Keratinocyte (primary cell): ENCODE measurements at regions not wholly inside any gene's neighbourhood (a gene's known extent, or its start where the extent isn't known, plus 50 kb on each side); places are given as distances from the start of the nearest gene placed in this dataset.

ENCODE experiments used
- DNase-seq: peaks from one replicate; pipeline ENCODE4 v3.0.0-alpha.2; 2011; ENCODE audit warnings: low read depth, missing footprints, low spot score
- FAIRE-seq: peaks from 2 replicates; lab custom pipeline; 2011; peaks lifted over from hg19 to GRCh38; lab: Jason Lieb, UNC
- H2AFZ ChIP-seq: 2 replicates; pipeline ENCODE4 v1.6.0; 2012; ENCODE audit warnings: low read length, control low read depth, inconsistent platforms; ENCODE audit not compliant: control insufficient read depth
- H3K27ac ChIP-seq: 2 replicates; pipeline ENCODE4 v1.5.1; 2011; ENCODE audit warnings: low read length; ENCODE audit not compliant: control insufficient read depth, insufficient read depth
- H3K27me3 ChIP-seq: 3 replicates; pipeline ENCODE4 v1.6.0; 2011; ENCODE audit warnings: low read length; ENCODE audit not compliant: control insufficient read depth, insufficient read depth; ENCODE audit errors: extremely low read depth
- H3K36me3 ChIP-seq, 2 experiments: 2 replicates in 1 of 2; 3 replicates in 1 of 2; pipeline ENCODE4 v1.5.1; 2011; ENCODE audit warnings: low read length in 2 of 2, mild to moderate bottlenecking in 1 of 2; ENCODE audit not compliant: control insufficient read depth in 2 of 2, insufficient read depth in 2 of 2; ENCODE audit errors: extremely low read depth in 1 of 2
- H3K4me1 ChIP-seq: 3 replicates; pipeline ENCODE4 v1.5.1; 2011; ENCODE audit warnings: low read length; ENCODE audit not compliant: control insufficient read depth, insufficient read depth; ENCODE audit errors: extremely low read depth
- H3K4me2 ChIP-seq: 3 replicates; pipeline ENCODE4 v1.6.0; 2011; ENCODE audit warnings: low read depth, low read length; ENCODE audit not compliant: control insufficient read depth, insufficient read depth; ENCODE audit errors: extremely low read depth
- H3K4me3 ChIP-seq, 3 experiments: fragments of 200-600 bp in 1 of 3; sonication (generic) in 1 of 3; 2 replicates in 2 of 3; 3 replicates in 1 of 3; pipeline ENCODE4 v1.5.1; 2011 to 2016; ENCODE audit warnings: low read length in 3 of 3, mild to moderate bottlenecking in 3 of 3, control low read depth in 2 of 3, inconsistent platforms in 1 of 3, low read depth in 1 of 3, mixed read lengths in 1 of 3, mixed run types in 1 of 3, moderate library complexity in 1 of 3; ENCODE audit not compliant: control insufficient read depth in 2 of 3, insufficient read depth in 2 of 3; ENCODE audit errors: extremely low read depth in 1 of 3
- H3K79me2 ChIP-seq: 2 replicates; pipeline ENCODE4 v1.6.0; 2012; ENCODE audit warnings: low read length; ENCODE audit not compliant: control insufficient read depth, insufficient read depth
- H3K9ac ChIP-seq: 3 replicates; pipeline ENCODE4 v1.6.0; 2011; ENCODE audit warnings: low read length; ENCODE audit not compliant: control insufficient read depth, insufficient read depth; ENCODE audit errors: extremely low read depth
- H3K9me1 ChIP-seq: 3 replicates; pipeline ENCODE4 v1.6.0; 2011; ENCODE audit warnings: low read length; ENCODE audit not compliant: control insufficient read depth, insufficient read depth; ENCODE audit errors: extremely low read depth
- H3K9me3 ChIP-seq: 2 replicates; pipeline ENCODE4 v1.5.1; 2012; ENCODE audit warnings: low read depth, low read length; ENCODE audit not compliant: control insufficient read depth
- H4K20me1 ChIP-seq: 3 replicates; pipeline ENCODE4 v1.6.0; 2011; ENCODE audit warnings: low read length; ENCODE audit not compliant: control insufficient read depth, insufficient read depth; ENCODE audit errors: extremely low read depth
- EZH2 ChIP-seq: IDR thresholded peaks from one replicate; pipeline ENCODE4 v1.6.1; 2012; ENCODE audit warnings: inconsistent platforms, mild to moderate bottlenecking, low read length, moderate library complexity
- dilution Hi-C: fragments of 300-500 bp; cut with MboI; formaldehyde crosslinking; loops from one replicate; pipeline ENCODE4 v1.7.0; 2020; ENCODE audit warnings: low sequenced_read_pairs; ENCODE audit not compliant: extremely low pct_ligation_motif_present
- TF ChIP-seq, protein P1 (sequence below), 3 experiments: IDR thresholded peaks in 1 of 3; conservative IDR thresholded peaks in 1 of 3; optimal IDR thresholded peaks in 1 of 3; 2 replicates in 2 of 3; 3 replicates in 1 of 3; pipeline versions ENCODE3 to v1.5.1; 2011; ENCODE audit warnings: low read length in 3 of 3, mild to moderate bottlenecking in 3 of 3, moderate library complexity in 2 of 3, control low read depth in 1 of 3, inconsistent platforms in 1 of 3; ENCODE audit not compliant: insufficient read depth in 2 of 3; ENCODE audit errors: extremely low read depth in 1 of 3

DNA sequence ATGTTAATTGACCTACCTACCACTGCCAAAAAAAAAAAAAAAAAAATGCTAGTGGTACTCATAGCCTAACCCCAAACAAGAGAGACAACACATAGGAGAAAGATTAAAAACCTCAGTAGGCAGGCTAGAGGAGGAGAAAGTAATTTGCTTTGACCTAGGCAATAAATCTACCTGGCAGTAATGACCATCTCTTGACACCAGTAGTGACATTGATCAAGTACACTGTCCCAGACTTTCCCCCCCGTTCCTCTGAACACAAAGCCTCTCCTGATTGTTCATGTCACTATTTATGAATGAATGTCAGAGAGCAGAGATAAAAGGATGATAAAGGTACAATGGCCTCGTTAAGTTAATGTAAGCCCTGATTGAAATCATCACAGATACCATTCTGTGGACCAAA lies 746.8 kb downstream of the CBLN4 start:
- no peaks in the 10 kb centered on the region for H3K9me3 ChIP-seq
- H3K4me2 ChIP-seq, result no peak overlapping the region
- no peak for DNase-seq
- FAIRE-seq, result no peak
- H3K9ac ChIP-seq, result no peak overlapping the region
- no peak overlapping the region for H3K27ac ChIP-seq
- H3K4me1 ChIP-seq, result no peaks in the 10 kb centered on the region
- no peaks in the 10 kb centered on the region for H3K36me3 ChIP-seq
- H3K79me2 ChIP-seq, result no peaks in the 10 kb centered on the region
- no peaks in the 10 kb centered on the region for H3K9me1 ChIP-seq
- no peak overlapping the region for H2AFZ ChIP-seq
- dilution Hi-C loops, result no loop called here
- H3K4me3 ChIP-seq, result no peak overlapping the region
- H4K20me1 ChIP-seq, result no peaks in the 10 kb centered on the region
- H3K27me3 ChIP-seq, result no peaks in the 10 kb centered on the region
- TF ChIP-seq, protein P1, sequence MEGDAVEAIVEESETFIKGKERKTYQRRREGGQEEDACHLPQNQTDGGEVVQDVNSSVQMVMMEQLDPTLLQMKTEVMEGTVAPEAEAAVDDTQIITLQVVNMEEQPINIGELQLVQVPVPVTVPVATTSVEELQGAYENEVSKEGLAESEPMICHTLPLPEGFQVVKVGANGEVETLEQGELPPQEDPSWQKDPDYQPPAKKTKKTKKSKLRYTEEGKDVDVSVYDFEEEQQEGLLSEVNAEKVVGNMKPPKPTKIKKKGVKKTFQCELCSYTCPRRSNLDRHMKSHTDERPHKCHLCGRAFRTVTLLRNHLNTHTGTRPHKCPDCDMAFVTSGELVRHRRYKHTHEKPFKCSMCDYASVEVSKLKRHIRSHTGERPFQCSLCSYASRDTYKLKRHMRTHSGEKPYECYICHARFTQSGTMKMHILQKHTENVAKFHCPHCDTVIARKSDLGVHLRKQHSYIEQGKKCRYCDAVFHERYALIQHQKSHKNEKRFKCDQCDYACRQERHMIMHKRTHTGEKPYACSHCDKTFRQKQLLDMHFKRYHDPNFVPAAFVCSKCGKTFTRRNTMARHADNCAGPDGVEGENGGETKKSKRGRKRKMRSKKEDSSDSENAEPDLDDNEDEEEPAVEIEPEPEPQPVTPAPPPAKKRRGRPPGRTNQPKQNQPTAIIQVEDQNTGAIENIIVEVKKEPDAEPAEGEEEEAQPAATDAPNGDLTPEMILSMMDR (optimal IDR thresholded peaks at IDR 0.05 in 1 of 3, IDR thresholded peaks at IDR 0.05 in 1 of 3, conservative IDR thresholded peaks at IDR 0.05 in 1 of 3; ENCODE audit: extremely low read depth in 1 of 3, insufficient read depth in 2 of 3, low read length in 3 of 3), result no peak
- no peak for TF ChIP-seq EZH2

DNA sequence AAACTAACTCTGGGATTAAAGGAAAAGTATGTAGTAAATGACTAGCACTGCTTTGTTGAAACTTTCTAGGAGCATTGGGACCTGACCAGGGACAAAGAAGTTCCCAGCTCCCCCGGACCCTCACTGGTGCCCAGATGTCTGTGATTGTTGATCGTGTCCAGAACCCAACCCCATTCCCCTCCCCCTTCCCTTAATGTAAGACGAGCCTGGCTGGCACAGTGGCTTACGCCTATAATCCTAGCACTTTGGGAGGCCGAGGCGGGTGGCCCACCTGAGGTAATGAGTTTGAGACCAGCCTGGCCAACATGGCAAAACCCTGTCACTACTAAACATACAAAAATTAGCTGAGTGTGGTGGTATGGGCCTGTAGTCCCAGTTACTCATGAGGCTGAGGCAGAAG lies 750.3 kb downstream of the CBLN4 start:
- no peaks in the 10 kb centered on the region for H3K27me3 ChIP-seq
- H4K20me1 ChIP-seq, result no peaks in the 10 kb centered on the region
- no peak overlapping the region for H3K4me2 ChIP-seq
- no peak overlapping the region for H3K27ac ChIP-seq
- no peaks in the 10 kb centered on the region for H3K9me1 ChIP-seq
- DNase-seq, result no peak
- TF ChIP-seq, protein P1 (optimal IDR thresholded peaks at IDR 0.05 in 1 of 3, IDR thresholded peaks at IDR 0.05 in 1 of 3, conservative IDR thresholded peaks at IDR 0.05 in 1 of 3; ENCODE audit: extremely low read depth in 1 of 3, insufficient read depth in 2 of 3, low read length in 3 of 3), result no peak
- no peak for TF ChIP-seq EZH2
- no peak overlapping the region for H2AFZ ChIP-seq
- no peak for FAIRE-seq
- no peaks in the 10 kb centered on the region for H3K9me3 ChIP-seq
- dilution Hi-C loops, result no loop called here
- no peaks in the 10 kb centered on the region for H3K36me3 ChIP-seq
- H3K4me3 ChIP-seq, result no peak overlapping the region
- no peaks in the 10 kb centered on the region for H3K4me1 ChIP-seq
- no peak overlapping the region for H3K9ac ChIP-seq
- H3K79me2 ChIP-seq, result no peaks in the 10 kb centered on the region
